ENCODE measurements at regions not wholly inside any gene's neighbourhood (a gene's known extent, or its start where the extent isn't known, plus 50 kb on each side); places are given as distances from the start of the nearest gene placed in this dataset.

DNA sequence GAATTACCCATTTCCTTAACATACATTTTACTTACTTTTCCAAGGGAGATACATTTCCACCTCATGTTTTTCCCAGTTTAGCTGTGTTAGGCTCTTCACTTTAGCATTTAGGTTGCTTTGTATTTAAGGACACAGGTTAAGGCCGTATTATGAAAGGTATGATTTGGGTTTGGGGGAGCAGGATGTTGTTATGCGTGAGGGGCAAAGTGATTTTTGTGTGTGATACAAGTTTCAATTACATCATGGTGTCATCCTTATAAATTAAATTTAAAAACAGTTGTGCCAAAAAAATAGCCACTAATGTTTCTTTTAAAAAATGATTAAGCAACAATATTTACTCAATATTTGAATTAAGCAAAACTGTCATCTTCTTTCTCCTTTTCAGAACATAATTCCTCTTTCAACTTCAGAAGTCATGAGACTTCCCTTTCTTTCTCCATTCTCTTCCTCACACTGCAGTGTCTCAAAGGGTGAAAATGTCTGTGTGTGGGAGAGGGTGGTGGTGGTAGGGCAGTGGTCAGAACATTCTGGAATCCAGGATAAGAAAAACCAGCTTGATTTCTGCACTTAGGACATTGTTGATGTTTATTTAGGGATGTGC, 126.2 kb downstream of the KCNRG start:
- TF ChIP-seq, protein P1, sequence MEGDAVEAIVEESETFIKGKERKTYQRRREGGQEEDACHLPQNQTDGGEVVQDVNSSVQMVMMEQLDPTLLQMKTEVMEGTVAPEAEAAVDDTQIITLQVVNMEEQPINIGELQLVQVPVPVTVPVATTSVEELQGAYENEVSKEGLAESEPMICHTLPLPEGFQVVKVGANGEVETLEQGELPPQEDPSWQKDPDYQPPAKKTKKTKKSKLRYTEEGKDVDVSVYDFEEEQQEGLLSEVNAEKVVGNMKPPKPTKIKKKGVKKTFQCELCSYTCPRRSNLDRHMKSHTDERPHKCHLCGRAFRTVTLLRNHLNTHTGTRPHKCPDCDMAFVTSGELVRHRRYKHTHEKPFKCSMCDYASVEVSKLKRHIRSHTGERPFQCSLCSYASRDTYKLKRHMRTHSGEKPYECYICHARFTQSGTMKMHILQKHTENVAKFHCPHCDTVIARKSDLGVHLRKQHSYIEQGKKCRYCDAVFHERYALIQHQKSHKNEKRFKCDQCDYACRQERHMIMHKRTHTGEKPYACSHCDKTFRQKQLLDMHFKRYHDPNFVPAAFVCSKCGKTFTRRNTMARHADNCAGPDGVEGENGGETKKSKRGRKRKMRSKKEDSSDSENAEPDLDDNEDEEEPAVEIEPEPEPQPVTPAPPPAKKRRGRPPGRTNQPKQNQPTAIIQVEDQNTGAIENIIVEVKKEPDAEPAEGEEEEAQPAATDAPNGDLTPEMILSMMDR (IDR thresholded peaks at IDR 0.05), result no peak
- TF ChIP-seq POLR2A (IDR thresholded peaks at IDR 0.05) (no peak), POLR2AphosphoS5 (IDR thresholded peaks at IDR 0.05) (no peak)

All from transverse colon (tissue), 4 donors.